OCI-LY1 (cell line): ENCODE measurements at regions not wholly inside any gene's neighbourhood (a gene's known extent, or its start where the extent isn't known, plus 50 kb on each side); places are given as distances from the start of the nearest gene placed in this dataset.

Experiments
- H2AFZ ChIP-seq: fragments of 200-600 bp; sonication (generic), shearing (Covaris generic); 2 replicates; pipeline ENCODE4 v1.6.0; 2014; ENCODE audit warnings: antibody characterized with exemption, mild to moderate bottlenecking, low read length
- H3F3A ChIP-seq: fragments of 200-600 bp; sonication (generic), shearing (Covaris generic); 2 replicates; pipeline ENCODE4 v1.6.0; 2014; ENCODE audit warnings: mild to moderate bottlenecking, antibody characterized with exemption, low read length, moderate library complexity; ENCODE audit not compliant: insufficient read depth
- H3K27ac ChIP-seq: fragments of 200-600 bp; sonication (generic); 2 replicates; pipeline ENCODE4 v1.5.1; 2014; ENCODE audit warnings: low read length, mixed run types, mild to moderate bottlenecking, low read depth; ENCODE audit not compliant: poor library complexity, severe bottlenecking
- H3K27me3 ChIP-seq: fragments of 200-600 bp; sonication (generic); 2 replicates; pipeline ENCODE4 v1.6.0; 2014; ENCODE audit warnings: antibody characterized with exemption, mild to moderate bottlenecking, low read length, moderate library complexity; ENCODE audit not compliant: insufficient read depth
- H3K36me3 ChIP-seq: fragments of 200-600 bp; sonication (generic); 2 replicates; pipeline ENCODE4 v1.6.1; 2014; ENCODE audit warnings: mild to moderate bottlenecking, antibody characterized with exemption, low read length, moderate library complexity, mixed read lengths; ENCODE audit not compliant: insufficient read depth
- H3K4me1 ChIP-seq: fragments of 200-600 bp; sonication (generic); 2 replicates; pipeline ENCODE4 v1.5.1; 2014; ENCODE audit warnings: mild to moderate bottlenecking, low read length, moderate library complexity; ENCODE audit not compliant: insufficient read depth, severe bottlenecking
- H3K4me2 ChIP-seq: fragments of 200-600 bp; sonication (generic), shearing (Covaris generic); 2 replicates; pipeline ENCODE4 v1.6.1; 2014; ENCODE audit warnings: low read length
- H3K4me3 ChIP-seq: fragments of 200-600 bp; sonication (generic); 2 replicates; pipeline ENCODE4 v1.5.1; 2014; ENCODE audit warnings: low read length, low read depth, mild to moderate bottlenecking, mixed read lengths; ENCODE audit not compliant: poor library complexity, severe bottlenecking
- H3K79me2 ChIP-seq: fragments of 200-600 bp; shearing (Covaris generic); 2 replicates; pipeline ENCODE4 v1.6.1; 2016; ENCODE audit warnings: mixed run types, low read length, mixed read lengths; ENCODE audit not compliant: insufficient read depth
- H3K9ac ChIP-seq: fragments of 200-600 bp; sonication (generic), shearing (Covaris generic); 2 replicates; pipeline ENCODE4 v1.6.1; 2014; ENCODE audit warnings: mild to moderate bottlenecking, low read length, mixed read lengths
- H3K9me2 ChIP-seq: fragments of 200-600 bp; sonication (generic), shearing (Covaris generic); 2 replicates; pipeline ENCODE4 v1.6.1; 2014; ENCODE audit warnings: low read depth, mild to moderate bottlenecking, low read length, mixed read lengths
- H3K9me3 ChIP-seq: fragments of 200-600 bp; shearing (Covaris generic); 2 replicates; pipeline ENCODE4 v1.6.1; 2014; ENCODE audit warnings: low read length, mixed read lengths
- H4K20me1 ChIP-seq: fragments of 200-600 bp; sonication (generic), shearing (Covaris generic); 2 replicates; pipeline ENCODE4 v1.6.0; 2016; ENCODE audit warnings: mild to moderate bottlenecking, low read length; ENCODE audit not compliant: insufficient read depth
- EZH2 ChIP-seq: fragments of 200-600 bp; sonication (generic), shearing (Covaris generic); IDR thresholded peaks from 2 replicates; pipeline ENCODE4 v1.8.0; 2017; ENCODE audit warnings: borderline replicate concordance, mixed run types, mild to moderate bottlenecking, antibody characterized with exemption, low read length, moderate library complexity, mixed read lengths
- TF ChIP-seq, protein P1 (sequence below): fragments of 200-600 bp; sonication (generic), shearing (Covaris generic); IDR thresholded peaks from 2 replicates; pipeline ENCODE4 v1.5.1; 2017; ENCODE audit warnings: mild to moderate bottlenecking, antibody characterized with exemption, low read length, moderate library complexity, mixed read lengths

DNA sequence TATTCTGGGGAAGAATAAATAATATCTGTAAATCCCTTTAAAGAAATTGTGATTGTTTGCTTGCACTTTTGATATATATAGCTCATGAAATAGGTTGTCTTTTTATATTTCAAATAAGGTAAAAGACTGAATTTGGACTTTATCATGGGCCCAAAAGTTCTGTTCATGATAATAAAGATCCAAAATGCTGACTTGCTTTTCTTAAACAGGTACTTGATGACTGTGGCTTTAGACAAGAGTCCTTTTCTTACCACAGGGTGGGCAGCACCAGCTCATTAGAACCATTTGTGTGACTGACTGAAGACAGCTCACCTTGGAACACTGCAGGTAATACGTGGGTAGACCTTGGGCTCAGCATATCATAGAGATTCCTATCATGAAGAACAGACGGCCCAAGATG lies 432.6 kb downstream of the ETNK1 start:
- H3K79me2 ChIP-seq, result no peaks in the 10 kb centered on the region
- H3K4me2 ChIP-seq, result no peak overlapping the region
- H3K27me3 ChIP-seq, result no peaks in the 10 kb centered on the region
- no peaks in the 10 kb centered on the region for H4K20me1 ChIP-seq
- H3K9me3 ChIP-seq, result no peaks in the 10 kb centered on the region
- H3K4me3 ChIP-seq, result no peak overlapping the region
- no peaks in the 10 kb centered on the region for H3F3A ChIP-seq
- no peaks in the 10 kb centered on the region for H3K4me1 ChIP-seq
- H3K27ac ChIP-seq, result no peak overlapping the region
- no peaks in the 10 kb centered on the region for H3K9me2 ChIP-seq
- H3K36me3 ChIP-seq, result no peaks in the 10 kb centered on the region
- no peak overlapping the region for H2AFZ ChIP-seq
- TF ChIP-seq EZH2, result no peak
- TF ChIP-seq, protein P1, sequence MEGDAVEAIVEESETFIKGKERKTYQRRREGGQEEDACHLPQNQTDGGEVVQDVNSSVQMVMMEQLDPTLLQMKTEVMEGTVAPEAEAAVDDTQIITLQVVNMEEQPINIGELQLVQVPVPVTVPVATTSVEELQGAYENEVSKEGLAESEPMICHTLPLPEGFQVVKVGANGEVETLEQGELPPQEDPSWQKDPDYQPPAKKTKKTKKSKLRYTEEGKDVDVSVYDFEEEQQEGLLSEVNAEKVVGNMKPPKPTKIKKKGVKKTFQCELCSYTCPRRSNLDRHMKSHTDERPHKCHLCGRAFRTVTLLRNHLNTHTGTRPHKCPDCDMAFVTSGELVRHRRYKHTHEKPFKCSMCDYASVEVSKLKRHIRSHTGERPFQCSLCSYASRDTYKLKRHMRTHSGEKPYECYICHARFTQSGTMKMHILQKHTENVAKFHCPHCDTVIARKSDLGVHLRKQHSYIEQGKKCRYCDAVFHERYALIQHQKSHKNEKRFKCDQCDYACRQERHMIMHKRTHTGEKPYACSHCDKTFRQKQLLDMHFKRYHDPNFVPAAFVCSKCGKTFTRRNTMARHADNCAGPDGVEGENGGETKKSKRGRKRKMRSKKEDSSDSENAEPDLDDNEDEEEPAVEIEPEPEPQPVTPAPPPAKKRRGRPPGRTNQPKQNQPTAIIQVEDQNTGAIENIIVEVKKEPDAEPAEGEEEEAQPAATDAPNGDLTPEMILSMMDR, result no peak
- no peak overlapping the region for H3K9ac ChIP-seq

DNA sequence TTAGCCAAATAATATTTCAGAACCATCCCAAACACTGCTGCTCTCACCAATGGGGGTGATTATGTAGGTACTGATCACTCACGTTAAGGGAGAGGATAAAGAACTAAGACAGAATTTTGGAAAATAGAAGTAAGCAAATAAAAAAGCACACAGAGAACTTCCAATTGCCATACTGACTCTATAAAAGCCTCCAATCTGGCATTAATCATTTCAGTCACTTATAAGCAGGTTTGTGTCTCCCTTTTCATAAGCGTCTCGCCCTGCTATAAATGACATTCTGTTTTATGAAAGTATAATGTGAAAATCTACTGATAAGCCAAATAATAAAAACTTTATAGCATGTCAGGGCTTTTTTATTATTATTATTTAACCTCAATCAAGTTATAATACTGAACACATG lies 435.2 kb downstream of the ETNK1 start:
- Histone ChIP-seq H3K4me3 (no peak overlapping the region), H3K27me3 (no peaks in the 10 kb centered on the region), H3K9me2 (no peaks in the 10 kb centered on the region), H3F3A (no peaks in the 10 kb centered on the region), H4K20me1 (no peaks in the 10 kb centered on the region), H3K79me2 (no peaks in the 10 kb centered on the region), H3K4me2 (no peak overlapping the region), H3K36me3 (no peaks in the 10 kb centered on the region), H3K9me3 (no peaks in the 10 kb centered on the region), H3K4me1 (no peaks in the 10 kb centered on the region), H3K27ac (no peak overlapping the region), H3K9ac (no peak overlapping the region), H2AFZ (no peak overlapping the region)
- TF ChIP-seq, protein P1, result no peak
- TF ChIP-seq EZH2, result no peak

DNA sequence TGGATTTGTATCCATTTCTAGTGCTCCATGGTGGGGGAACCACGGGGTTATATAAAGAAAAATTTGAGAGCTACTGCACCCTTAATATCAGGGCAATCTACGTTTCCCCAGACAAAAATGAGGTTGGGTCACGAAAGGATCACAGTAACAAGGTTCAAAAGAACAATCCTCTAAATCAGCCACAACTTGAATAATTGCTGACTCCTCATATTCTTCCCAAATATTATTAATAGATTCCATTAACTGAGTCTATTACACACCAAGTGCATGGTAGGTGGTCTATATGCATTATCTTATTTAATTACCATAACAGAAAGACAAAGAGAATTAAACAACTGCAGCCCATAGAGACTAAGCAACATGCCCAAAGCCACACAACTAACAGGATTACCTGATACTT lies 438.2 kb downstream of the ETNK1 start:
- H2AFZ ChIP-seq, result no peak overlapping the region
- no peak overlapping the region for H3K9ac ChIP-seq
- no peaks in the 10 kb centered on the region for H4K20me1 ChIP-seq
- H3K27me3 ChIP-seq, result no peaks in the 10 kb centered on the region
- no peaks in the 10 kb centered on the region for H3K79me2 ChIP-seq
- no peak overlapping the region for H3K27ac ChIP-seq
- H3K4me1 ChIP-seq, result no peaks in the 10 kb centered on the region
- H3K4me3 ChIP-seq, result no peak overlapping the region
- H3K9me2 ChIP-seq, result no peaks in the 10 kb centered on the region
- H3K9me3 ChIP-seq, result no peaks in the 10 kb centered on the region
- no peak overlapping the region for H3K4me2 ChIP-seq
- no peak for TF ChIP-seq EZH2
- TF ChIP-seq, protein P1, result no peak
- H3F3A ChIP-seq, result no peaks in the 10 kb centered on the region
- H3K36me3 ChIP-seq, result no peaks in the 10 kb centered on the region
